ENCODE measurements at regions not wholly inside any gene's neighbourhood (a gene's known extent, or its start where the extent isn't known, plus 50 kb on each side); places are given as distances from the start of the nearest gene placed in this dataset.

GRCh38 chr10:11682851-11683250, 59.3 kb upstream of the ECHDC3 start:
- Histone ChIP-seq H3K4me3 (replicated peaks in 1 of 3; ENCODE audit: insufficient read depth in 1 of 3, low read depth in 2 of 3, low read length in 3 of 3) (no peak overlapping the region), H3K27ac (ENCODE audit: extremely low read length, insufficient read depth, low read length) (no peak overlapping the region), H3K4me2 (ENCODE audit: low read depth, low read length) (no peak overlapping the region), H3K4me1 (ENCODE audit: insufficient read depth, low read length) (peaks cover 63% of the 10 kb centered on the region), H3K79me2 (ENCODE audit: insufficient read depth, low read length) (no peaks in the 10 kb centered on the region), H3K9ac (ENCODE audit: insufficient read depth, low read depth, low read length) (no peak overlapping the region), H4K20me1 (ENCODE audit: insufficient read depth, low read length) (no peaks in the 10 kb centered on the region), H3K27me3 (ENCODE audit: control insufficient read depth in 1 of 2, insufficient read depth in 2 of 2, low read length in 2 of 2) (no peaks in the 10 kb centered on the region), H2AFZ (ENCODE audit: low read length) (no peak overlapping the region), H3K9me3 (ENCODE audit: low read length) (no peaks in the 10 kb centered on the region), H3K36me3 (replicated peaks in 1 of 2; ENCODE audit: control insufficient read depth in 1 of 2, insufficient read depth in 2 of 2, low read length in 2 of 2) (no peaks in the 10 kb centered on the region)
- no TSS peak for BruUV-seq (replicated peaks)
- DNase-seq (ENCODE audit: low spot score) (no peak), ATAC-seq (no peak), FAIRE-seq (no peak)
- CTCF ChIA-PET (ENCODE audit: low intra/inter-chr PET ratio, low total read pairs) = no interaction called here
- WGBS (ENCODE audit: low lambda C conversion rate) = 89% methylated on average over 11 of the region's 14 CpGs
- TF ChIP-seq ZEB1 (IDR thresholded peaks at IDR 0.05; ENCODE audit: insufficient replicate concordance, low read depth) (no peak), SIN3B (IDR thresholded peaks at IDR 0.05; ENCODE audit: low read length) (no peak), ATF3 (CRISPR knock-in tag; IDR thresholded peaks at IDR 0.05) (no peak), NFATC3 (CRISPR knock-in tag; IDR thresholded peaks at IDR 0.05) (no peak), SNAPC5 (CRISPR knock-in tag; IDR thresholded peaks at IDR 0.05; ENCODE audit: borderline replicate concordance) (no peak), ZSCAN25 (CRISPR knock-in tag; IDR thresholded peaks at IDR 0.05) (no peak), THAP9 (CRISPR knock-in tag; IDR thresholded peaks at IDR 0.05; ENCODE audit: borderline replicate concordance) (no peak), SP2 (CRISPR knock-in tag; IDR thresholded peaks at IDR 0.05) (no peak), NFRKB (IDR thresholded peaks at IDR 0.05) (no peak), ARID2 (CRISPR knock-in tag; IDR thresholded peaks at IDR 0.05; ENCODE audit: borderline replicate concordance) (no peak), CREBL2 (CRISPR knock-in tag; IDR thresholded peaks at IDR 0.05; ENCODE audit: borderline replicate concordance) (no peak), ZSCAN5A (CRISPR knock-in tag; IDR thresholded peaks at IDR 0.05; ENCODE audit: borderline replicate concordance) (no peak), STAT5B (CRISPR knock-in tag; IDR thresholded peaks at IDR 0.05) (no peak), GLMP (CRISPR knock-in tag; IDR thresholded peaks at IDR 0.05; ENCODE audit: borderline replicate concordance) (no peak), ZNF589 (CRISPR knock-in tag; conservative IDR thresholded peaks at IDR 0.05) (no peak), ZNF83 (CRISPR knock-in tag; IDR thresholded peaks at IDR 0.05; ENCODE audit: borderline replicate concordance) (no peak), ATF4 (CRISPR knock-in tag; IDR thresholded peaks at IDR 0.05) (no peak), ZNF550 (CRISPR knock-in tag; IDR thresholded peaks at IDR 0.05; ENCODE audit: borderline replicate concordance) (no peak)
- intact Hi-C loops (cut with micrococcal nuclease; ENCODE audit: unreplicated experiment) = no loop called here
- POLR2A ChIA-PET = no interaction called here
- in situ Hi-C loops (cut with HindIII; ENCODE audit: extremely low pct_ligation_motif_present, low pct_unique_long_range_greater_than_20kb) = no loop called here
